Pancreas (tissue), 10 donors: ENCODE measurements at regions not wholly inside any gene's neighbourhood (a gene's known extent, or its start where the extent isn't known, plus 50 kb on each side); places are given as distances from the start of the nearest gene placed in this dataset.

Source experiments
- ATAC-seq, 4 donors: fragments of 200-7000 bp; cut with Tn5 transposase; one replicate each; pipeline versions ENCODE4 v1.8.0 to v1.9.1; 2020; ENCODE audit warnings: mild to moderate bottlenecking in 4 of 4, moderate library complexity in 4 of 4
- DNase-seq, 6 donors: peaks; one replicate each; pipeline ENCODE4 v3.0.0-alpha.2; 2020
- FAIRE-seq: peaks from 2 replicates; lab custom pipeline; 2012; peaks lifted over from hg19 to GRCh38; lab: Jason Lieb, UNC
- H3K27ac ChIP-seq, 4 donors: fragments of 200-600 bp; sonication (generic); 1 replicate in 3 of 4; 2 replicates in 1 of 4; pipeline versions ENCODE4 v1.5.0 to v1.8.0; 2020
- H3K27me3 ChIP-seq, 4 donors: fragments of 200-600 bp; one replicate each; pipeline ENCODE4 v1.8.0; 2021
- H3K36me3 ChIP-seq, 3 donors: fragments of 200-600 bp; sonication (generic) in 1 of 3; one replicate each; pipeline versions ENCODE4 v1.5.0 to v1.8.0; 2020 to 2021
- H3K4me1 ChIP-seq, 3 donors: fragments of 200-600 bp; one replicate each; pipeline ENCODE4 v1.8.0; 2021
- H3K4me3 ChIP-seq, 4 donors: fragments of 200-600 bp; sonication (generic) in 2 of 4; one replicate each; pipeline versions ENCODE4 v1.5.0 to v1.8.0; 2020 to 2021
- H3K9me3 ChIP-seq, 4 donors: fragments of 200-600 bp; one replicate each; pipeline ENCODE4 v1.8.0; 2021
- CTCF ChIP-seq, 4 donors: fragments of 200-600 bp; sonication (generic) in 3 of 4; IDR thresholded peaks; one replicate each; pipeline versions ENCODE4 v1.5.0 to v1.8.0; 2021; ENCODE audit warnings: antibody characterized with exemption in 4 of 4
- WGBS, 2 donors: extraction: QIAGEN DNeasy Blood & Tissue Kit; methylation state at CpG; one replicate each; pipeline ENCODE4 v1.1.7; 2013; 5-methylcytosine and 5-hydroxymethylcytosine counted together
- intact Hi-C, 3 donors: fragments of 100-400 bp; cut with DNase I; formaldehyde crosslinking; loops; one replicate each; pipeline versions ENCODE4 v1.11.1 to v1.14.2; 2022
- donor health status: healthy with polysubstance abuse.
- donor health status: DM: no; HTN: no; CAD: no; lungs with moderate emphysema.
- donor health status: DM: no; HTN: no; CAD: no.
- donor health status: control.
- donor health status: control.
- donor health status: Bipolar disorder and iron deficiency.
- donor health status: DM: yes; HTN: yes; CAD: no.
- donor health status: DM: no; HTN: no; CAD: no.
- donor health status: DM: no; HTN: no; CAD: no.
- donor health status: DM: yes; HTN: yes; CAD: no.

GRCh38 chr1:5812295-5812694, 179.9 kb downstream of the NPHP4 start:
- FAIRE-seq: no peak
- 61 to 67% methylated on average over 2 of the region's 2 CpGs for WGBS, 2 donors
- H3K36me3 ChIP-seq: no peaks in the 10 kb centered on the region
- TF ChIP-seq CTCF (IDR thresholded peaks at IDR 0.05): no peak
- no peak overlapping the region for H3K27ac ChIP-seq
- no peak for DNase-seq
- no peaks in the 10 kb centered on the region for H3K4me1 ChIP-seq
- no peak for ATAC-seq
- no peaks in the 10 kb centered on the region for H3K27me3 ChIP-seq
- H3K4me3 ChIP-seq: no peak overlapping the region
- H3K9me3 ChIP-seq: no peaks in the 10 kb centered on the region
- intact Hi-C loops: no loop called here

- no peak for TF ChIP-seq CTCF (IDR thresholded peaks at IDR 0.05)
- H3K4me1 ChIP-seq: no peaks in the 10 kb centered on the region
- DNase-seq (no peak), ATAC-seq (no peak), FAIRE-seq (no peak)
- no peaks in the 10 kb centered on the region for H3K36me3 ChIP-seq
- no peak overlapping the region for H3K4me3 ChIP-seq
- no peaks in the 10 kb centered on the region for H3K27me3 ChIP-seq
- intact Hi-C loops: no loop called here
- no peaks in the 10 kb centered on the region for H3K9me3 ChIP-seq
- H3K27ac ChIP-seq: no peak overlapping the region
- 37 to 44% methylated on average over 11 of the region's 11 CpGs for WGBS, 2 donors
Observed at GRCh38 chr1:5811419-5811818, 180.8 kb downstream of the NPHP4 start.

GRCh38 chr1:5810553-5811270, 181.5 kb downstream of the NPHP4 start:
- no peaks in the 10 kb centered on the region for H3K9me3 ChIP-seq
- no peak for DNase-seq
- H3K4me3 ChIP-seq: no peak overlapping the region
- no peaks in the 10 kb centered on the region for H3K27me3 ChIP-seq
- H3K36me3 ChIP-seq: no peaks in the 10 kb centered on the region
- H3K27ac ChIP-seq: no peak overlapping the region
- no peak for FAIRE-seq
- no peaks in the 10 kb centered on the region for H3K4me1 ChIP-seq
- intact Hi-C loops: no loop called here
- 42 to 52% methylated on average over 11 of the region's 11 CpGs for WGBS, 2 donors
- TF ChIP-seq CTCF (IDR thresholded peaks at IDR 0.05): no peak
- no peak for ATAC-seq

- no peak overlapping the region for H3K27ac ChIP-seq
- WGBS, 2 donors: 70 to 83% methylated on average over 16 of the region's 16 CpGs
- FAIRE-seq (no peak), DNase-seq (no peak), ATAC-seq (no peak)
- H3K9me3 ChIP-seq: no peaks in the 10 kb centered on the region
- TF ChIP-seq CTCF (IDR thresholded peaks at IDR 0.05): no peak
- intact Hi-C loops: no loop called here
- no peak overlapping the region for H3K4me3 ChIP-seq
- H3K36me3 ChIP-seq: no peaks in the 10 kb centered on the region
- H3K4me1 ChIP-seq: no peaks in the 10 kb centered on the region
- no peaks in the 10 kb centered on the region for H3K27me3 ChIP-seq
Observed at GRCh38 chr1:5810131-5810530, 182.1 kb downstream of the NPHP4 start.

GRCh38 chr1:5809207-5809788, 182.9 kb downstream of the NPHP4 start:
- FAIRE-seq (no peak), ATAC-seq (no peak), DNase-seq (no peak)
- no peaks in the 10 kb centered on the region for H3K27me3 ChIP-seq
- WGBS, 2 donors: 85 to 86% methylated on average over 9 of the region's 9 CpGs
- H3K9me3 ChIP-seq: no peaks in the 10 kb centered on the region
- no peak overlapping the region for H3K4me3 ChIP-seq
- no peak overlapping the region for H3K27ac ChIP-seq
- intact Hi-C loops: no loop called here
- no peaks in the 10 kb centered on the region for H3K36me3 ChIP-seq
- no peak for TF ChIP-seq CTCF (IDR thresholded peaks at IDR 0.05)
- no peaks in the 10 kb centered on the region for H3K4me1 ChIP-seq
